ENCODE measurements at regions not wholly inside any gene's neighbourhood (a gene's known extent, or its start where the extent isn't known, plus 50 kb on each side); places are given as distances from the start of the nearest gene placed in this dataset.

- TF ChIP-seq, protein P1, sequence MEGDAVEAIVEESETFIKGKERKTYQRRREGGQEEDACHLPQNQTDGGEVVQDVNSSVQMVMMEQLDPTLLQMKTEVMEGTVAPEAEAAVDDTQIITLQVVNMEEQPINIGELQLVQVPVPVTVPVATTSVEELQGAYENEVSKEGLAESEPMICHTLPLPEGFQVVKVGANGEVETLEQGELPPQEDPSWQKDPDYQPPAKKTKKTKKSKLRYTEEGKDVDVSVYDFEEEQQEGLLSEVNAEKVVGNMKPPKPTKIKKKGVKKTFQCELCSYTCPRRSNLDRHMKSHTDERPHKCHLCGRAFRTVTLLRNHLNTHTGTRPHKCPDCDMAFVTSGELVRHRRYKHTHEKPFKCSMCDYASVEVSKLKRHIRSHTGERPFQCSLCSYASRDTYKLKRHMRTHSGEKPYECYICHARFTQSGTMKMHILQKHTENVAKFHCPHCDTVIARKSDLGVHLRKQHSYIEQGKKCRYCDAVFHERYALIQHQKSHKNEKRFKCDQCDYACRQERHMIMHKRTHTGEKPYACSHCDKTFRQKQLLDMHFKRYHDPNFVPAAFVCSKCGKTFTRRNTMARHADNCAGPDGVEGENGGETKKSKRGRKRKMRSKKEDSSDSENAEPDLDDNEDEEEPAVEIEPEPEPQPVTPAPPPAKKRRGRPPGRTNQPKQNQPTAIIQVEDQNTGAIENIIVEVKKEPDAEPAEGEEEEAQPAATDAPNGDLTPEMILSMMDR (IDR thresholded peaks at IDR 0.05), result no peak
- TF ChIP-seq POLR2A (IDR thresholded peaks at IDR 0.05), result no peak
These were observed 92.3 kb downstream of the ETAA1 start for GRCh38 chr2:67489396-67489795.

Measured in tibial nerve (tissue), 3 donors.